HCT116 (cell line): ENCODE measurements at regions not wholly inside any gene's neighbourhood (a gene's known extent, or its start where the extent isn't known, plus 50 kb on each side); places are given as distances from the start of the nearest gene placed in this dataset.

ENCODE experiments used
- ATAC-seq: fragments of 200-7000 bp; cut with Tn5 transposase; 2 replicates; pipeline ENCODE4 v1.9.1; 2020; ENCODE audit warnings: mild to moderate bottlenecking, moderate library complexity
- BruUV-seq: library from RNA; stranded (reverse); fragments of 400-500 nt; replicated peaks from 2 replicates; lab custom pipeline; 2021; lab: Mats Ljungman, UMichigan
- CTCF ChIA-PET: fragments of 300-600 bp; sonication (Branson Sonifier 250); formaldehyde crosslinking; loops from one replicate; lab custom pipeline; 2021; ENCODE audit warnings: antibody characterized with exemption; lab: Charles Lee
- POLR2A ChIA-PET: fragments of 300-600, 350-600 bp; sonication (Branson Sonifier 250); formaldehyde crosslinking; loops from one replicate; lab custom pipeline; 2021; ENCODE audit warnings: antibody characterized with exemption; lab: Charles Lee
- RAD21 ChIA-PET, 2 experiments: fragments of 300-600 bp; sonication (Branson Sonifier 250); formaldehyde crosslinking; loops; one replicate each; lab custom pipeline; 2023; ENCODE audit warnings: low total read pairs in 2 of 2; ENCODE audit not compliant: uncharacterized antibody in 2 of 2, unreplicated experiment in 2 of 2, low non-redundant PET in 1 of 2; lab: Charles Lee
- DNase-seq: peaks from one replicate; pipeline ENCODE4 v3.0.0-alpha.2; 2010; ENCODE audit warnings: low read depth, low spot score
- H2AFZ ChIP-seq: fragments of 200-600 bp; shearing (Covaris generic), sonication (generic); 2 replicates; pipeline ENCODE4 v1.6.1; 2017; ENCODE audit warnings: low read depth, mixed run types, mixed read lengths, antibody characterized with exemption, low read length; ENCODE audit not compliant: poor library complexity, severe bottlenecking
- H3K27ac ChIP-seq: 2 replicates; pipeline ENCODE4 v1.5.1; 2012; ENCODE audit warnings: low read depth, low read length
- H3K27me3 ChIP-seq: fragments of 200-600 bp; sonication (generic); 2 replicates; pipeline ENCODE4 v1.6.1; 2016; ENCODE audit warnings: mixed run types, low read length, mixed read lengths; ENCODE audit not compliant: insufficient read depth
- H3K36me3 ChIP-seq, 2 experiments: fragments of 200-500 bp in 1 of 2; fragments of 200-600 bp in 1 of 2; sonication (Bioruptor generic) in 1 of 2; sonication (generic) in 1 of 2; 2 replicates each; pipeline versions ENCODE4 v1.5.1 to v1.6.1; 2014 to 2016; ENCODE audit warnings: low read length in 2 of 2, inconsistent platforms in 1 of 2, mixed read lengths in 1 of 2, mixed run types in 1 of 2; ENCODE audit not compliant: insufficient read depth in 2 of 2, control insufficient read depth in 1 of 2
- H3K4me1 ChIP-seq, 2 experiments: fragments of 200-600 bp in 1 of 2; sonication (generic) in 1 of 2; 2 replicates each; pipeline versions ENCODE4 v1.5.1 to v1.6.1; 2012 to 2017; ENCODE audit warnings: low read length in 2 of 2, inconsistent platforms in 1 of 2, mild to moderate bottlenecking in 1 of 2, mixed read lengths in 1 of 2, mixed run types in 1 of 2, moderate library complexity in 1 of 2; ENCODE audit not compliant: insufficient read depth in 2 of 2, control insufficient read depth in 1 of 2
- H3K4me2 ChIP-seq: fragments of 200-600 bp; sonication (generic); 2 replicates; pipeline ENCODE4 v1.6.1; 2017; ENCODE audit warnings: mixed run types, low read length, mixed read lengths
- H3K4me3 ChIP-seq, 2 experiments: fragments of 200-600 bp in 1 of 2; sonication (generic) in 1 of 2; replicated peaks in 1 of 2; 2 replicates each; pipeline ENCODE4 v1.5.1; 2011 to 2016; ENCODE audit warnings: low read length in 2 of 2, control low read depth in 1 of 2, low read depth in 1 of 2, mild to moderate bottlenecking in 1 of 2, mixed read lengths in 1 of 2, mixed run types in 1 of 2
- H3K79me2 ChIP-seq: fragments of 200-600 bp; sonication (generic); 2 replicates; pipeline ENCODE4 v1.6.1; 2017; ENCODE audit warnings: mild to moderate bottlenecking, mixed run types, low read length, moderate library complexity, mixed read lengths; ENCODE audit not compliant: insufficient read depth
- H3K9ac ChIP-seq: fragments of 200-600 bp; sonication (generic); 2 replicates; pipeline ENCODE4 v1.6.1; 2016; ENCODE audit warnings: low read length, mixed read lengths
- H3K9me2 ChIP-seq: fragments of 200-600 bp; sonication (generic), shearing (Covaris generic); 2 replicates; pipeline ENCODE4 v1.6.1; 2017; ENCODE audit warnings: mixed run types, mild to moderate bottlenecking, moderate library complexity; ENCODE audit not compliant: insufficient read depth
- H3K9me3 ChIP-seq, 2 experiments: fragments of 200-500 bp in 1 of 2; fragments of 200-600 bp in 1 of 2; sonication (Bioruptor generic) in 1 of 2; sonication (generic) in 1 of 2; 2 replicates each; pipeline ENCODE4 v1.6.1; 2014 to 2017; ENCODE audit warnings: low read length in 2 of 2, mixed read lengths in 2 of 2, inconsistent platforms in 1 of 2, low read depth in 1 of 2, mild to moderate bottlenecking in 1 of 2, mixed run types in 1 of 2, moderate library complexity in 1 of 2; ENCODE audit not compliant: control insufficient read depth in 1 of 2, insufficient read depth in 1 of 2
- H4K20me1 ChIP-seq: fragments of 200-600 bp; sonication (generic), shearing (Covaris generic); 2 replicates; pipeline ENCODE4 v1.6.1; 2017; ENCODE audit warnings: mixed run types, mild to moderate bottlenecking, moderate library complexity; ENCODE audit not compliant: insufficient read depth
- ATF3 ChIP-seq: IDR thresholded peaks from 2 replicates; pipeline ENCODE4 v1.6.1; 2012
- ELF1 ChIP-seq: IDR thresholded peaks from 2 replicates; pipeline ENCODE4 v1.6.1; 2012; ENCODE audit warnings: low read depth, borderline replicate concordance
- RAD21 ChIP-seq: IDR thresholded peaks from 2 replicates; pipeline ENCODE4 v1.6.1; 2012; ENCODE audit warnings: low read depth, mild to moderate bottlenecking
- SP1 ChIP-seq: IDR thresholded peaks from 2 replicates; pipeline ENCODE4 v1.6.1; 2012; ENCODE audit warnings: low read depth
- ZNF274 ChIP-seq: fragments of 200-500 bp; sonication (Bioruptor generic); IDR thresholded peaks from 2 replicates; pipeline ENCODE4 v1.6.1; 2014; ENCODE audit warnings: mild to moderate bottlenecking, low read depth, low read length, inconsistent platforms
- intact Hi-C: fragments of 100-400 bp; cut with micrococcal nuclease; formaldehyde crosslinking; loops from 2 replicates; pipeline ENCODE4 v1.10.0; 2022

GRCh38 chr9:106421772-106422171, 441.2 kb upstream of the ZNF462 start:
- BruUV-seq, result no TSS peak
- Histone ChIP-seq H2AFZ (no peak overlapping the region), H3K4me1 (no peaks in the 10 kb centered on the region), H3K79me2 (no peaks in the 10 kb centered on the region), H3K9me2 (no peaks in the 10 kb centered on the region), H3K9ac (no peak overlapping the region), H3K4me2 (no peak overlapping the region), H3K4me3 (no peak overlapping the region), H3K27ac (no peak overlapping the region), H3K27me3 (peaks cover 7% of the 10 kb centered on the region; the same call in 1 of the 2 replicates), H3K9me3 (no peaks in the 10 kb centered on the region), H4K20me1 (no peaks in the 10 kb centered on the region), H3K36me3 (no peaks in the 10 kb centered on the region)
- CTCF ChIA-PET, result no interaction called here
- DNase-seq (no peak), ATAC-seq (no peak)
- TF ChIP-seq SP1 (no peak), RAD21 (no peak), ZNF274 (no peak), ATF3 (no peak)
- POLR2A ChIA-PET, result no interaction called here
- RAD21 ChIA-PET, result no interaction called here
- intact Hi-C loops, result loop anchor here (2.0 kb wide), 1 partner anchor 13 kb away; no protein-coding TSS in a partner anchor

GRCh38 chr9:106423575-106423974, 439.4 kb upstream of the ZNF462 start:
- H3K27me3 ChIP-seq, result peaks cover 7% of the 10 kb centered on the region; the same call in 1 of the 2 replicates
- H3K4me3 ChIP-seq, result no peak overlapping the region
- H3K4me1 ChIP-seq, result no peaks in the 10 kb centered on the region
- no TSS peak for BruUV-seq
- TF ChIP-seq ELF1 (no peak), ATF3 (no peak)
- TF ChIP-seq, all 23 proteins: peak for 0
- Histone ChIP-seq H3K27ac (no peak overlapping the region), H3K9ac (no peak overlapping the region), H3K79me2 (no peaks in the 10 kb centered on the region), H2AFZ (no peak overlapping the region), H4K20me1 (no peaks in the 10 kb centered on the region), H3K9me3 (no peaks in the 10 kb centered on the region), H3K36me3 (no peaks in the 10 kb centered on the region), H3K4me2 (no peak overlapping the region), H3K9me2 (no peaks in the 10 kb centered on the region)
- ATAC-seq, result no peak
- DNase-seq, result no peak
- ChIA-PET POLR2A (no interaction called here), RAD21 (no interaction called here), CTCF (no interaction called here)
- intact Hi-C loops, result loop anchor here (2.0 kb wide), 1 partner anchor 15 kb away; no protein-coding TSS in a partner anchor
